Peyer's patch (tissue), 4 donors: ENCODE measurements at regions not wholly inside any gene's neighbourhood (a gene's known extent, or its start where the extent isn't known, plus 50 kb on each side); places are given as distances from the start of the nearest gene placed in this dataset.

ENCODE experiments used
- CTCF ChIP-seq, 6 experiments: fragments of 450-650 bp in 4 of 6; fragments of 200-600 bp in 2 of 6; sonication (generic) in 1 of 6; IDR thresholded peaks; one replicate each; pipeline ENCODE4 v1.5.1; 2017 to 2019; ENCODE audit warnings: antibody characterized with exemption in 6 of 6, mild to moderate bottlenecking in 3 of 6, moderate library complexity in 1 of 6
- POLR2A ChIP-seq, 2 donors: fragments of 450-650 bp; IDR thresholded peaks; one replicate each; pipeline ENCODE4 v1.5.1; 2017; ENCODE audit warnings: antibody characterized with exemption in 2 of 2, mild to moderate bottlenecking in 2 of 2, moderate library complexity in 2 of 2

- no peak for TF ChIP-seq CTCF (IDR thresholded peaks at IDR 0.05)
- no peak for TF ChIP-seq POLR2A (IDR thresholded peaks at IDR 0.05)
Observed at GRCh38 chr22:48153726-48154125, 1391.3 kb downstream of the TBC1D22A start.
